GM12878 (cell line): ENCODE measurements at regions not wholly inside any gene's neighbourhood (a gene's known extent, or its start where the extent isn't known, plus 50 kb on each side); places are given as distances from the start of the nearest gene placed in this dataset.

Source experiments
- ATAC-seq: fragments of 200-7000 bp; cut with Tn5 transposase; 3 replicates; pipeline ENCODE4 v1.9.1; 2020; ENCODE audit warnings: mild to moderate bottlenecking, moderate library complexity
- BruUV-seq: library from RNA; stranded (reverse); fragments of 400-500 nt; replicated peaks from 2 replicates; lab custom pipeline; 2021; lab: Mats Ljungman, UMichigan
- CTCF ChIA-PET: fragments of 300-600 bp; sonication (Branson Sonifier 250); formaldehyde crosslinking; extraction: SDS; loops from one replicate; lab custom pipeline; 2021; ENCODE audit warnings: inconsistent platforms; lab: Yijun Ruan, JAX
- POLR2A ChIA-PET: fragments of 350-600 bp; formaldehyde crosslinking; extraction: SDS; loops from one replicate; lab custom pipeline; 2021; ENCODE audit warnings: inconsistent platforms; lab: Charles Lee
- RAD21 ChIA-PET: fragments of 300-600 bp; sonication (Branson Sonifier 250); formaldehyde crosslinking; loops from one replicate; lab custom pipeline; 2023; ENCODE audit warnings: antibody characterized with exemption; ENCODE audit not compliant: unreplicated experiment; lab: Charles Lee
- SMC1A ChIA-PET: fragments of 300-600 bp; sonication (Branson Sonifier 250); formaldehyde crosslinking; loops from one replicate; lab custom pipeline; 2023; ENCODE audit not compliant: unreplicated experiment, uncharacterized antibody; lab: Charles Lee
- DNase-seq: peaks from one replicate; pipeline ENCODE4 v3.0.0-alpha.2; 2011; ENCODE audit warnings: low read depth, low spot score
- FAIRE-seq: peaks from 3 replicates; lab custom pipeline; 2011; peaks lifted over from hg19 to GRCh38; lab: Jason Lieb, UNC
- H2AFZ ChIP-seq: 2 replicates; pipeline ENCODE4 v1.6.0; 2011; ENCODE audit warnings: low read depth, low read length, control low read depth; ENCODE audit not compliant: control insufficient read depth
- H3K27ac ChIP-seq: 2 replicates; pipeline ENCODE4 v1.5.1; 2011; ENCODE audit warnings: control low read depth; ENCODE audit not compliant: control insufficient read depth, insufficient read depth
- H3K27me3 ChIP-seq, 2 experiments: replicated peaks in 1 of 2; 2 replicates each; pipeline versions ENCODE4 v1.6.0 to v1.6.1; 2011; ENCODE audit warnings: low read length in 1 of 2; ENCODE audit not compliant: control insufficient read depth in 2 of 2, insufficient read depth in 2 of 2
- H3K36me3 ChIP-seq, 2 experiments: 2 replicates each; pipeline ENCODE4 v1.5.1; 2011; ENCODE audit warnings: low read length in 1 of 2; ENCODE audit not compliant: control insufficient read depth in 2 of 2, insufficient read depth in 2 of 2
- H3K4me1 ChIP-seq: 2 replicates; pipeline ENCODE4 v1.6.1; 2011; ENCODE audit warnings: mild to moderate bottlenecking, low read length, moderate library complexity, mixed read lengths; ENCODE audit not compliant: control insufficient read depth, insufficient read depth
- H3K4me2 ChIP-seq: 2 replicates; pipeline ENCODE4 v1.6.0; 2011; ENCODE audit warnings: control low read depth; ENCODE audit not compliant: control insufficient read depth, insufficient read depth
- H3K4me3 ChIP-seq: fragments of 200-600 bp; sonication (generic); 2 replicates; pipeline ENCODE4 v1.5.1; 2016
- H3K79me2 ChIP-seq: 2 replicates; pipeline ENCODE4 v1.6.0; 2011; ENCODE audit warnings: low read length; ENCODE audit not compliant: control insufficient read depth, insufficient read depth
- H3K9ac ChIP-seq: 2 replicates; pipeline ENCODE4 v1.8.0; 2011; ENCODE audit warnings: low read length, control low read depth, mixed read lengths; ENCODE audit not compliant: control insufficient read depth, insufficient read depth
- H3K9me3 ChIP-seq: replicated peaks from 3 replicates; pipeline ENCODE4 v1.5.1; 2011; ENCODE audit warnings: mild to moderate bottlenecking, low read length; ENCODE audit not compliant: control insufficient read depth, insufficient read depth
- H4K20me1 ChIP-seq: 2 replicates; pipeline ENCODE4 v1.6.0; 2011; ENCODE audit not compliant: control insufficient read depth, insufficient read depth
- BCL3 ChIP-seq: IDR thresholded peaks from 2 replicates; pipeline ENCODE4 v1.6.1; 2011; ENCODE audit warnings: borderline replicate concordance, low read depth, mild to moderate bottlenecking, moderate library complexity, low read length; ENCODE audit not compliant: insufficient read depth, poor library complexity, severe bottlenecking
- CBFB ChIP-seq: IDR thresholded peaks from 2 replicates; pipeline ENCODE4 v1.6.1; 2016; ENCODE audit warnings: antibody characterized with exemption, low read depth
- EP300 ChIP-seq, 2 experiments: fragments of 150-350 bp in 1 of 2; IDR thresholded peaks; 2 replicates each; pipeline ENCODE4 v1.6.1; 2011 to 2012; ENCODE audit warnings: low read depth in 2 of 2, low read length in 2 of 2, borderline replicate concordance in 1 of 2, improper control_type of control experiment in 1 of 2, inconsistent platforms in 1 of 2; ENCODE audit not compliant: control insufficient read depth in 1 of 2
- FOS ChIP-seq: IDR thresholded peaks from 3 replicates; pipeline ENCODE4 v1.6.1; 2011; ENCODE audit warnings: borderline replicate concordance; ENCODE audit not compliant: insufficient read length; ENCODE audit errors: extremely low read depth
- FOXM1 ChIP-seq: IDR thresholded peaks from 2 replicates; pipeline ENCODE4 v1.6.1; 2012; ENCODE audit warnings: low read depth, mild to moderate bottlenecking, inconsistent platforms, low read length, moderate library complexity
- HDAC2 ChIP-seq: fragments of 200-600 bp; sonication (generic); IDR thresholded peaks from 2 replicates; pipeline ENCODE4 v1.6.1; 2017
- PAX5 ChIP-seq: IDR thresholded peaks from 2 replicates; pipeline ENCODE4 v1.6.1; 2011; ENCODE audit warnings: low read depth, low read length, borderline replicate concordance
- PAX8 ChIP-seq: fragments of 450-650 bp; IDR thresholded peaks from 2 replicates; pipeline ENCODE4 v1.6.1; 2017; ENCODE audit warnings: mild to moderate bottlenecking, moderate library complexity
- PRDM15 ChIP-seq: fragments of 450-650 bp; formaldehyde crosslinking; IDR thresholded peaks from 2 replicates; pipeline ENCODE4 v1.4.0; 2020; ENCODE audit warnings: mild to moderate bottlenecking, moderate library complexity
- RAD51 ChIP-seq: fragments of 450-650 bp; IDR thresholded peaks from 2 replicates; pipeline ENCODE4 v1.6.1; 2016; ENCODE audit warnings: moderate library complexity, mild to moderate bottlenecking, inconsistent platforms
- SMAD1 ChIP-seq: fragments of 450-650 bp; IDR thresholded peaks from 2 replicates; pipeline ENCODE4 v1.6.1; 2018; ENCODE audit warnings: mild to moderate bottlenecking, low read depth; ENCODE audit not compliant: partially characterized antibody
- SPI1 ChIP-seq: IDR thresholded peaks from 2 replicates; pipeline ENCODE4 v1.6.1; 2011; ENCODE audit warnings: low read depth, mild to moderate bottlenecking, low read length, moderate library complexity, borderline replicate concordance; ENCODE audit not compliant: insufficient read depth
- TCF12 ChIP-seq: IDR thresholded peaks from 2 replicates; pipeline ENCODE4 v1.6.1; 2011; ENCODE audit warnings: low read depth, mild to moderate bottlenecking, low read length
- WGBS: methylation state at CpG from one replicate; pipeline ENCODE4 v1.1.6; 2016; ENCODE audit warnings: low lambda C conversion rate; ENCODE audit not compliant: insufficient replicate concordance, insufficient coverage; ENCODE audit errors: missing lambda C conversion rate; 5-methylcytosine and 5-hydroxymethylcytosine counted together
- in situ Hi-C: fragments of 300-500 bp; cut with MboI; formaldehyde crosslinking; loops from 9 replicates; pipeline ENCODE4 v1.14.3; 2018; ENCODE audit warnings: mixed read lengths
- intact Hi-C: fragments of 100-400 bp; cut with micrococcal nuclease; formaldehyde crosslinking; loops from one replicate; pipeline ENCODE4 v1.14.2; 2022; ENCODE audit not compliant: unreplicated experiment

- Histone ChIP-seq H3K4me2 (no peak overlapping the region), H3K27ac (no peak overlapping the region), H3K4me1 (no peaks in the 10 kb centered on the region), H3K4me3 (no peak overlapping the region), H3K27me3 (no peaks in the 10 kb centered on the region), H4K20me1 (no peaks in the 10 kb centered on the region), H3K36me3 (no peaks in the 10 kb centered on the region), H3K9me3 (no peaks in the 10 kb centered on the region), H3K79me2 (no peaks in the 10 kb centered on the region), H3K9ac (no peak overlapping the region), H2AFZ (no peak overlapping the region)
- CTCF ChIA-PET = interaction anchor here (1.3 kb wide), 1 partner anchor 11 kb away, joined by 4 read pairs; no protein-coding TSS in a partner anchor
- TF ChIP-seq SMAD1 = no peak
- TF ChIP-seq SPI1 = peak; percentile 20; the same call in 1 of the 2 replicates
- SMC1A ChIA-PET = interaction anchor here (0.8 kb wide), 1 partner anchor 109 kb away, joined by 3 read pairs; no protein-coding TSS in a partner anchor
- BruUV-seq = no TSS peak
- in situ Hi-C loops = no loop called here
- intact Hi-C loops = no loop called here
- POLR2A ChIA-PET = interaction anchor here (0.5 kb wide), 1 partner anchor 1225 kb away, joined by 3 read pairs; no protein-coding TSS in a partner anchor
- DNase-seq = no peak
- no peak for ATAC-seq
- RAD21 ChIA-PET = interaction anchor here (0.9 kb wide), 1 partner anchor 162 kb away, joined by 3 read pairs; no protein-coding TSS in a partner anchor
- no peak for FAIRE-seq
Measured at GRCh38 chr20:39451386-39451785, 489.2 kb downstream of the DHX35 start.

- Histone ChIP-seq H3K4me3 (no peak overlapping the region), H2AFZ (no peak overlapping the region), H3K36me3 (no peaks in the 10 kb centered on the region), H3K79me2 (no peaks in the 10 kb centered on the region), H3K27ac (no peak overlapping the region), H3K9ac (no peak overlapping the region), H3K27me3 (no peaks in the 10 kb centered on the region), H3K4me1 (no peaks in the 10 kb centered on the region), H3K4me2 (no peak overlapping the region), H3K9me3 (no peaks in the 10 kb centered on the region), H4K20me1 (no peaks in the 10 kb centered on the region)
- ChIA-PET POLR2A (no interaction called here), SMC1A (interaction anchor here (0.7 to 2.1 kb wide), 3 partner anchors 47 to 156 kb away, joined by 3 to 6 read pairs (median 3); no protein-coding TSS in a partner anchor), CTCF (interaction anchor here (1.3 to 1.6 kb wide), 3 partner anchors 17 to 428 kb away, joined by 4 to 5 read pairs (median 4); no protein-coding TSS in a partner anchor), RAD21 (no interaction called here)
- 0% methylated on average over 2 of the region's 2 CpGs for WGBS
- intact Hi-C loops = loop anchor here (10.0 kb wide), 1 partner anchor 428 kb away; no protein-coding TSS in a partner anchor
- DNase-seq (peak; percentile 19), FAIRE-seq (no peak), ATAC-seq (peak; percentile 60)
- in situ Hi-C loops = no loop called here
- BruUV-seq = no TSS peak
- TF ChIP-seq EP300 (IDR thresholded peaks at IDR 0.05; ENCODE audit: borderline replicate concordance in 1 of 2, control insufficient read depth in 1 of 2, low read depth in 2 of 2, low read length in 2 of 2) = peak in 1 of 2 experiments; percentile 12; a peak in 1 of 4 replicates
- TF ChIP-seq PRDM15 (CRISPR knock-in tag) = no peak
- TF ChIP-seq CBFB = no peak
- no peak for TF ChIP-seq BCL3
- TF ChIP-seq RAD51 = no peak
- no peak for TF ChIP-seq FOXM1
- TF ChIP-seq PAX8 = no peak
- no peak for TF ChIP-seq PAX5
- TF ChIP-seq FOS = no peak
- TF ChIP-seq HDAC2 = no peak
- no peak for TF ChIP-seq TCF12
Measured at GRCh38 chr20:39446397-39446796, 484.3 kb downstream of the DHX35 start.
